ENCODE measurements at regions not wholly inside any gene's neighbourhood (a gene's known extent, or its start where the extent isn't known, plus 50 kb on each side); places are given as distances from the start of the nearest gene placed in this dataset.

- Histone ChIP-seq H4K20me1 (ENCODE audit: insufficient read depth, low read length) (no peaks in the 10 kb centered on the region), H3K27me3 (replicated peaks; ENCODE audit: insufficient read depth, low read length) (no peaks in the 10 kb centered on the region), H3K4me1 (ENCODE audit: low read length) (no peaks in the 10 kb centered on the region), H3K27ac (ENCODE audit: low read length) (no peak overlapping the region), H2AFZ (ENCODE audit: low read length) (no peak overlapping the region), H3K4me2 (ENCODE audit: low read depth, low read length) (no peak overlapping the region), H3K4me3 (ENCODE audit: low read length) (no peak overlapping the region), H3K9me2 (replicated peaks; ENCODE audit: insufficient read depth, low read length) (no peaks in the 10 kb centered on the region), H3K9me3 (replicated peaks; ENCODE audit: insufficient read depth, low read length) (no peaks in the 10 kb centered on the region), H3K9ac (ENCODE audit: low read length) (no peak overlapping the region), H3K36me3 (replicated peaks; ENCODE audit: insufficient read depth, low read length) (no peaks in the 10 kb centered on the region), H3K79me2 (ENCODE audit: low read length) (no peaks in the 10 kb centered on the region), H3F3A (ENCODE audit: insufficient read depth, low read length) (no peaks in the 10 kb centered on the region)
- no peak for TF ChIP-seq CTCF (IDR thresholded peaks at IDR 0.05; ENCODE audit: low read length)
- no peak for TF ChIP-seq EZH2 (optimal IDR thresholded peaks at IDR 0.05; ENCODE audit: low read depth, low read length)
- TF ChIP-seq EZH2phosphoT487 (IDR thresholded peaks at IDR 0.05; ENCODE audit: low read length), result no peak
- DNase-seq, result no peak
Observed at GRCh38 chr6:27761391-27761790, 150.8 kb downstream of the OR2B2 start.

- DNase-seq, result no peak
- no peaks in the 10 kb centered on the region for H3K36me3 ChIP-seq (replicated peaks; ENCODE audit: insufficient read depth, low read length)
- H3K27me3 ChIP-seq (replicated peaks; ENCODE audit: insufficient read depth, low read length), result no peaks in the 10 kb centered on the region
- H3F3A ChIP-seq (ENCODE audit: insufficient read depth, low read length), result no peaks in the 10 kb centered on the region
- no peaks in the 10 kb centered on the region for H3K79me2 ChIP-seq (ENCODE audit: low read length)
- no peaks in the 10 kb centered on the region for H3K9me2 ChIP-seq (replicated peaks; ENCODE audit: insufficient read depth, low read length)
- no peak overlapping the region for H3K4me2 ChIP-seq (ENCODE audit: low read depth, low read length)
- H3K4me3 ChIP-seq (ENCODE audit: low read length), result no peak overlapping the region
- no peak overlapping the region for H3K9ac ChIP-seq (ENCODE audit: low read length)
- H3K9me3 ChIP-seq (replicated peaks; ENCODE audit: insufficient read depth, low read length), result no peaks in the 10 kb centered on the region
- no peaks in the 10 kb centered on the region for H3K4me1 ChIP-seq (ENCODE audit: low read length)
- H2AFZ ChIP-seq (ENCODE audit: low read length), result no peak overlapping the region
- H3K27ac ChIP-seq (ENCODE audit: low read length), result no peak overlapping the region
- H4K20me1 ChIP-seq (ENCODE audit: insufficient read depth, low read length), result no peaks in the 10 kb centered on the region
- TF ChIP-seq CTCF (IDR thresholded peaks at IDR 0.05; ENCODE audit: low read length) (no peak), EZH2 (optimal IDR thresholded peaks at IDR 0.05; ENCODE audit: low read depth, low read length) (no peak), EZH2phosphoT487 (IDR thresholded peaks at IDR 0.05; ENCODE audit: low read length) (no peak)
Observed at GRCh38 chr6:27760464-27760863, 151.7 kb downstream of the OR2B2 start.

- H3K9me2 ChIP-seq (replicated peaks; ENCODE audit: insufficient read depth, low read length), result no peaks in the 10 kb centered on the region
- H3K79me2 ChIP-seq (ENCODE audit: low read length), result no peaks in the 10 kb centered on the region
- DNase-seq, result no peak
- H3K27ac ChIP-seq (ENCODE audit: low read length), result no peak overlapping the region
- no peaks in the 10 kb centered on the region for H3K9me3 ChIP-seq (replicated peaks; ENCODE audit: insufficient read depth, low read length)
- TF ChIP-seq CTCF (IDR thresholded peaks at IDR 0.05; ENCODE audit: low read length) (no peak), EZH2 (optimal IDR thresholded peaks at IDR 0.05; ENCODE audit: low read depth, low read length) (no peak), EZH2phosphoT487 (IDR thresholded peaks at IDR 0.05; ENCODE audit: low read length) (no peak)
- H4K20me1 ChIP-seq (ENCODE audit: insufficient read depth, low read length), result no peaks in the 10 kb centered on the region
- H3K36me3 ChIP-seq (replicated peaks; ENCODE audit: insufficient read depth, low read length), result no peaks in the 10 kb centered on the region
- H3K4me1 ChIP-seq (ENCODE audit: low read length), result no peaks in the 10 kb centered on the region
- H3K9ac ChIP-seq (ENCODE audit: low read length), result no peak overlapping the region
- no peak overlapping the region for H2AFZ ChIP-seq (ENCODE audit: low read length)
- H3K27me3 ChIP-seq (replicated peaks; ENCODE audit: insufficient read depth, low read length), result 0 out of 2 replicates have a peak, but pooled peaks cover under 1% of the 10 kb centered on the region
- no peak overlapping the region for H3K4me2 ChIP-seq (ENCODE audit: low read depth, low read length)
- H3F3A ChIP-seq (ENCODE audit: insufficient read depth, low read length), result no peaks in the 10 kb centered on the region
- no peak overlapping the region for H3K4me3 ChIP-seq (ENCODE audit: low read length)
Observed at GRCh38 chr6:27759930-27760329, 152.3 kb downstream of the OR2B2 start.
